Left renal pelvis (tissue), 4 donors: ENCODE measurements at regions not wholly inside any gene's neighbourhood (a gene's known extent, or its start where the extent isn't known, plus 50 kb on each side); places are given as distances from the start of the nearest gene placed in this dataset.
"Not testable (repeated sequence)": the region's sequence is repeated elsewhere in the genome, so short reads cannot be mapped to it uniquely, and the experiment has no call there.

ENCODE experiments used
- DNase-seq, 4 donors: peaks; one replicate each; pipeline ENCODE4 v3.0.0-alpha.2; 2013; ENCODE audit warnings: low read depth in 4 of 4, low spot score in 3 of 4

GRCh38 chr1:185409763-185410528 lies 92.9 kb upstream of the IVNS1ABP start:
- no peak for DNase-seq

DNA sequence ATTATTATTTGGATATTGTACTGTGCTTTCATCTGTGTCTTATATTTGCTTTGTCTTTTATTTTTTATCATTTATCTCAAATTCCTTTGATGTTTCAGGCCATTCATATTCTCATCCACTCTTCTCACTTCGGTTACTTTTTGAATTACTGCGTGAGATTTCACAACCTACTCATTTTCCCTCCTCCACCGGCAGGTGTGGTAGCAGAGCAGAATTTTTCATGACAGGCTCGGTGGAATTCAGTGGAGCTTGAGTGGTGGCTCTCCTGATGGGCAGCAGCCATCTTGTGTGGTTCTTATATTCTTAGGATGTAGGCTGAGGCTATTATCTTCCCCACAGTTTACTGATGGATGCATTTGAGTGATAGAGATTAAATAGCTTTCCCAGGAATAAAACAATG lies 92.3 kb upstream of the IVNS1ABP start:
- no peak for DNase-seq

GRCh38 chr1:185408700-185409270 lies 91.7 kb upstream of the IVNS1ABP start:
- DNase-seq, result no peak

DNA sequence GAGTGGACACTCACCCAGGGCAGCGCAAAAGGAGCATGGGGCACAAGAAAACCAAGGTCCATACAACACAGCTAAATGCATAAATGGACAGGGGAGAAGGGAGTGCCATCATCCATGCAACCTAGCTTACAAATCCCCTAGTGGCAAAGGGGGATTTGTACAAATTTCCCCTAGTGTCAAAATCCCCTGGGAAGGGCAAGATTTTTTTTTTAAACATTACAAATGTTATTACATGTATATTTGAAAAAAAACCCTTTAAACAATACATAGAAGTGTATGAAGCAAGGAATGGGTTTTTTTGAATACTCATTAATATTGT lies 89.6 kb upstream of the IVNS1ABP start:
- DNase-seq, result no peak

DNA sequence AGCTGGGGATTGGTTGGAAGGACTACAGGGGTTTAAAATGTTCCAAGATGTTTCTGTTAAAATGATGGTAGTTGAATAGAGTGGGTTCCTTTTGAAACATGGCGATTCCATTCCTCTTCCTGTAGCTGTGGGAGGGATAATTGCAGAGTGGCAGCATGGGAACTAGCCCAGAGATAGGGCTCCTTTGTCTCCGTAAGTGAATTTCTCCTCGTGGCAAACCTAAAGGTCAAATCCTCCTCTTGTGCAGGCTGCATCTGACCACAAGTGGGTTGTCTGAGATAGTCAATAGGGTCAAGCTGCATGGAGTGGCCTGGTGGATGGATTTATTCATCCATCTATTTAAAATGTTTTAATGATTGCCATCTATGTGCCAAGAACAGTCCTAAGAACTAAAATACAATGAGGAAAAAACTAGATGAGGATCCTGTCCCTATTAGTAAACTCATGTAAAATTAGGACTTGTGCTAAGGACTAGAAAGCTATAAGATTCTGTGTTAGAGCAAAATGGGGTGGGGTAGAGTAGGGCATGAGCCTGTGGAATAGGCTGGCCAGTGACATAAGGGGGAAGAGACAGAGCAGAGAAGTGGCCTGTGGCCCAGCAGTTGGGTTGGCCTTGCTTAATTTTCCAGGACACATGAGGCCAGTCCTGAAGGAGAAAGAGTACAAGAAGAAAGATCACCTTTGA lies 89.1 kb upstream of the IVNS1ABP start:
- DNase-seq, result no peak

DNA sequence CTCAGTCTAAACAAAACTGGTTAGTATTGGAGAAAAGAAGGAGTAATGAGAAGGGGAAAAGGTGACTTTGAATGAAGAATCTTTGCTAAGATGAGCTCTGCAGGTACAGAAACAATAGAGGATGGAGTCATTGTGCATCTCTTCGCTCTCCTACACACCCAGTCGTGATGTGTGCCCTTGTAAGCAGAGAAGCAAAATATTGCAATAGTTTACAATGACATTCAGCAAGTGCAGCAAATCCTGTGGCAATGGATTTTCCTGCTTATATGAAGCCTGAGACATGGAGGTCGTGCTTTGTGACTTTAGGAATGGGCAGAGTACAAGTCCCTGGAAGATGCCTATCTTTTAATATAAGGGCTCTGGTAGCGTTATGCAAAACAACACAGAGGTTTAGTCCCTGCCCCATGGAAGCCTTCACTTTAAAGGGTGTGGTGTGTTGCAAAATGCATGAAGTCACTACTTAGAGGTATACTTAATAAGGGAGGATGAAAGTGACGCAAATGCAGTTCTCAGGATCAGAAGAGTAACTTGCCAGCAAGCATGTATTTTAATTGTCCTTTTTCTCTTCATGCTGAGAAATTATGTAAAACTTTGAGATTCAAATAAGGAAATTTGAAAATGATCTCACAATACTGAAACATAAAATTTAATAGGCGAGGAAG lies 88.0 kb upstream of the IVNS1ABP start:
- DNase-seq, result no peak

- no peak for DNase-seq
These were observed 87.2 kb upstream of the IVNS1ABP start for GRCh38 chr1:185404291-185404690.

GRCh38 chr1:185402930-185403329 lies 85.9 kb upstream of the IVNS1ABP start:
- no peak for DNase-seq

GRCh38 chr1:185401019-185401418 lies 84.0 kb upstream of the IVNS1ABP start:
- no peak for DNase-seq

DNA sequence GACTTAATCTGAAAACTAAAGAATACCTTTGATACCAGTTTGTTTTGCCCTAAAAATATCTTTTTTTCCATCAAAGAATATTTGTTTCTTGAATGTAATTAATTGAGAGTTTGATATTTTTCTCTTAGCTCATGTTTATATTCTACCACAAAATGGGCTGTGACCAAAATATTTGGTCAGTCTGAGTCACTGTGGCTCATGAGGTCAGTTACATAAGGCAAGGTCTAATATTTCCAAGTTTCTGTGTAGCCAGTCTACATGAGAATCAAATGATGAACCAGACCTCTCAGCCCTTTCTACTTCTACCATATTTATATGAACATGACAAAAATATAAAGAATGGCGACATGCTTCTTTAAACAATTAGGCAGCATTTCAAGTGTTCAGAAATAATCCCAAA lies 83.0 kb upstream of the IVNS1ABP start:
- DNase-seq, result no peak

DNA sequence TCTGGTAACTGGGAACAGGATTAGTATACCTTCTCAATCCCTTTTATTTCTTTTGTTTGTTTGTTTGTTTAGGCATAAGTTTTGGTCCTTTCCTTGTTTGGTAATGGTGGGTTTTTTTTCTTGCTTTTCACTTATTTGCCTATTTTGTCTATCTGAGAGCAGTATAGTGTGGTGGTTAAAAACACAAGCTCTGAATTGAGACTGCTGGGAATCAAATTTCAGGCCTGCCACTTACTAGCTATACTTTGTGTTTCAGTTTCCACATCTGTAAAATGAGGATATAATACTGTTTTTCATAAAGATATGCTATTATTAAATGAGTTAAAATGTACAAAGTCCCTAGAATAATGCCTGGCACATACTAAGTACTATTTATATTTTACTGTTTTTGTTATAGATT lies 81.6 kb upstream of the IVNS1ABP start:
- no peak for DNase-seq

- no peak for DNase-seq
These were observed 81.0 kb upstream of the IVNS1ABP start for GRCh38 chr1:185398022-185398421.

- DNase-seq, result no peak
These were observed 80.1 kb upstream of the IVNS1ABP start for GRCh38 chr1:185397183-185397582.

- no peak for DNase-seq
These were observed 79.1 kb upstream of the IVNS1ABP start for GRCh38 chr1:185396126-185396525.

- DNase-seq, result peak in 1 of 4 donors; percentile 33
These were observed 76.8 kb upstream of the IVNS1ABP start for GRCh38 chr1:185393815-185394214.

DNA sequence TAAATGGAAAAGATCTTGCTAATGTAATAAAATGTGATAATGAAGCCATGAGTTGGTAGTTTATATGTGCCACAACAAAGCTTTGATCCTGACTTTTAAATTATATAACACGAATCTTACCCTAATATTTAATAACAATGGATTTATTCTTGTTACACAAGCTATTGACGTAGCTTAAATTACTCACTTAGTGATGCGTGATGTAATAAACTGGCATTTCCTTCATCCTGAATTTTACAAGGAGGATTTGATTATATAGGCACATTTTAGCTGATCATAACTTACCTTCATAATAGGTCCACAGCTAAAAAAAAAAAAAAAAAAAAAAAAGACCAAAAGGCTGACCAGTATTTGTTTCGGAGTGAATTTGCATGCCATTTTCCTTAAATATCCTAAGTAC lies 76.2 kb upstream of the IVNS1ABP start:
- no peak for DNase-seq

DNA sequence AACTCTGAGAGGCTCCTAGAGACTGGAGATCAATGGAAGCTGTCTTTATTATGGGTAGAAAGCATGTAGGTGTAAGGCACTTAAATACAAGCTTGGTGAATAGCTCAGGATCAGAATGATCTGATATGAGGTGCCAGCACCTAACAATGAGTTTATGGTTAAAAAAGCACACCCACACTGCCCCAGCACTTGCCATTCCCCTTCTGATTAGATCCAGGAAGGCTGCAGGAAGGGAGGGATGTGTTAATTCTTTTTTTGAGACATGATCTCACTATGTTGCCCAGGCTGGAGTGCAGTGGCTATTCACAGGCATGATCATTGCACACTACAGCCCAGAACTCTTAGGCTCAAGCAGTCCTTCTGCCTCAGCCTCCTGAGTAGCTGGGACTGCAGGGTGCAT lies 71.8 kb upstream of the IVNS1ABP start:
- DNase-seq, result no peak

- no peak for DNase-seq
These were observed 71.3 kb upstream of the IVNS1ABP start for GRCh38 chr1:185388346-185388745.

- no peak for DNase-seq
These were observed 68.9 kb upstream of the IVNS1ABP start for GRCh38 chr1:185385991-185386390.

GRCh38 chr1:185383805-185384204 lies 66.8 kb upstream of the IVNS1ABP start:
- DNase-seq, result not testable (repeated sequence)

GRCh38 chr1:185377831-185378230 lies 60.8 kb upstream of the IVNS1ABP start:
- no peak for DNase-seq
